ENCODE measurements at regions not wholly inside any gene's neighbourhood (a gene's known extent, or its start where the extent isn't known, plus 50 kb on each side); places are given as distances from the start of the nearest gene placed in this dataset.

DNA sequence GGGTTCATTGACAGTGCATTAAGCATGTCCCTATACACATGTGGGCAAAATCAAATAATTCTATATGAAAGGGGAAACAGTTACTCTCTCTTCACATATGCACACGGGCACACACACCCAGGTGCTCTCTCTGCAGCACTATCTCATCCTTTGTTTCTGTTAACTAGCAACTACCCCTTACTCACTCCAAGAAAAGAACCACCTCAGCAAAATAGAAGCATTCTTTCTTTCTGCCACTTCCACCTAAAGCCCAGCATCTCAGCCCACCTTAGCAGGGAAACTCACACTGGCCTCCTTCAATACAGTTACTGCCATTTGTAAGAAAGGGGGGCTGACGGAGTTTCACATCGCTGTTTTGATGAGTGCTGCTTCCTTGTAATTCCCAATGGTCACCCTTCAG, 216.3 kb upstream of the ID2 start:
- TF ChIP-seq, protein P1, sequence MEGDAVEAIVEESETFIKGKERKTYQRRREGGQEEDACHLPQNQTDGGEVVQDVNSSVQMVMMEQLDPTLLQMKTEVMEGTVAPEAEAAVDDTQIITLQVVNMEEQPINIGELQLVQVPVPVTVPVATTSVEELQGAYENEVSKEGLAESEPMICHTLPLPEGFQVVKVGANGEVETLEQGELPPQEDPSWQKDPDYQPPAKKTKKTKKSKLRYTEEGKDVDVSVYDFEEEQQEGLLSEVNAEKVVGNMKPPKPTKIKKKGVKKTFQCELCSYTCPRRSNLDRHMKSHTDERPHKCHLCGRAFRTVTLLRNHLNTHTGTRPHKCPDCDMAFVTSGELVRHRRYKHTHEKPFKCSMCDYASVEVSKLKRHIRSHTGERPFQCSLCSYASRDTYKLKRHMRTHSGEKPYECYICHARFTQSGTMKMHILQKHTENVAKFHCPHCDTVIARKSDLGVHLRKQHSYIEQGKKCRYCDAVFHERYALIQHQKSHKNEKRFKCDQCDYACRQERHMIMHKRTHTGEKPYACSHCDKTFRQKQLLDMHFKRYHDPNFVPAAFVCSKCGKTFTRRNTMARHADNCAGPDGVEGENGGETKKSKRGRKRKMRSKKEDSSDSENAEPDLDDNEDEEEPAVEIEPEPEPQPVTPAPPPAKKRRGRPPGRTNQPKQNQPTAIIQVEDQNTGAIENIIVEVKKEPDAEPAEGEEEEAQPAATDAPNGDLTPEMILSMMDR (IDR thresholded peaks at IDR 0.05): no peak
- no peak for TF ChIP-seq POLR2A (IDR thresholded peaks at IDR 0.05)
